ENCODE measurements at regions not wholly inside any gene's neighbourhood (a gene's known extent, or its start where the extent isn't known, plus 50 kb on each side); places are given as distances from the start of the nearest gene placed in this dataset.

- ChIA-PET CTCF (interaction anchor here (0.9 kb wide), 1 partner anchor 12 kb away, joined by 3 read pairs; no protein-coding TSS in a partner anchor), POLR2A (no interaction called here)
- no peak for TF ChIP-seq CTCF (IDR thresholded peaks at IDR 0.05; ENCODE audit: control extremely low read depth, extremely low read depth, low read depth, missing control alignments)
- DNase-seq (ENCODE audit: extremely low spot score) = no peak
Observed at GRCh38 chr16:86087896-86088230, 188.9 kb downstream of the IRF8 start.

- ChIA-PET CTCF (interaction anchor here (0.9 kb wide), 1 partner anchor 12 kb away, joined by 3 read pairs; no protein-coding TSS in a partner anchor), POLR2A (no interaction called here)
Observed at GRCh38 chr16:86088287-86088686, 189.3 kb downstream of the IRF8 start.

GRCh38 chr16:86088816-86089215, 189.9 kb downstream of the IRF8 start:
- no peak for DNase-seq (ENCODE audit: extremely low spot score)
- no peak for TF ChIP-seq CTCF (IDR thresholded peaks at IDR 0.05; ENCODE audit: control extremely low read depth, extremely low read depth, low read depth, missing control alignments)
- CTCF ChIA-PET = interaction anchor here (0.9 kb wide), 1 partner anchor 11 kb away, joined by 3 read pairs; no protein-coding TSS in a partner anchor
- POLR2A ChIA-PET = no interaction called here

More at GRCh38 chr16:86088287-86088686, 189.3 kb downstream of the IRF8 start:
- no peak for TF ChIP-seq CTCF (IDR thresholded peaks at IDR 0.05; ENCODE audit: control extremely low read depth, extremely low read depth, low read depth, missing control alignments)
- no peak for DNase-seq (ENCODE audit: extremely low spot score)

GRCh38 chr16:86089334-86089900, 190.5 kb downstream of the IRF8 start:
- CTCF ChIA-PET = no interaction called here
- no peak for DNase-seq (ENCODE audit: extremely low spot score)

GRCh38 chr16:86089991-86090390, 191.0 kb downstream of the IRF8 start:
- no peak for TF ChIP-seq CTCF (IDR thresholded peaks at IDR 0.05; ENCODE audit: control extremely low read depth, extremely low read depth, low read depth, missing control alignments)
- ChIA-PET CTCF (no interaction called here), POLR2A (no interaction called here)
- DNase-seq (ENCODE audit: extremely low spot score) = peak; percentile 45

More at GRCh38 chr16:86089334-86089900, 190.5 kb downstream of the IRF8 start:
- POLR2A ChIA-PET = no interaction called here
- TF ChIP-seq CTCF (IDR thresholded peaks at IDR 0.05; ENCODE audit: control extremely low read depth, extremely low read depth, low read depth, missing control alignments) = no peak

- POLR2A ChIA-PET = no interaction called here
- no peak for DNase-seq (ENCODE audit: extremely low spot score)
- CTCF ChIA-PET = interaction anchor here (1.2 kb wide), 1 partner anchor 427 kb away, joined by 3 read pairs; no protein-coding TSS in a partner anchor
- no peak for TF ChIP-seq CTCF (IDR thresholded peaks at IDR 0.05; ENCODE audit: control extremely low read depth, extremely low read depth, low read depth, missing control alignments)
Observed at GRCh38 chr16:86090461-86091170, 191.7 kb downstream of the IRF8 start.
